Neural cell (in vitro differentiated cells): ENCODE measurements at regions not wholly inside any gene's neighbourhood (a gene's known extent, or its start where the extent isn't known, plus 50 kb on each side); places are given as distances from the start of the nearest gene placed in this dataset.

Experiments
- POLR2AphosphoS5 ChIP-seq: IDR thresholded peaks from 2 replicates; pipeline ENCODE4 v1.6.1; 2012
- TAF1 ChIP-seq: IDR thresholded peaks from 2 replicates; pipeline ENCODE4 v1.6.1; 2012; ENCODE audit warnings: low read depth

DNA sequence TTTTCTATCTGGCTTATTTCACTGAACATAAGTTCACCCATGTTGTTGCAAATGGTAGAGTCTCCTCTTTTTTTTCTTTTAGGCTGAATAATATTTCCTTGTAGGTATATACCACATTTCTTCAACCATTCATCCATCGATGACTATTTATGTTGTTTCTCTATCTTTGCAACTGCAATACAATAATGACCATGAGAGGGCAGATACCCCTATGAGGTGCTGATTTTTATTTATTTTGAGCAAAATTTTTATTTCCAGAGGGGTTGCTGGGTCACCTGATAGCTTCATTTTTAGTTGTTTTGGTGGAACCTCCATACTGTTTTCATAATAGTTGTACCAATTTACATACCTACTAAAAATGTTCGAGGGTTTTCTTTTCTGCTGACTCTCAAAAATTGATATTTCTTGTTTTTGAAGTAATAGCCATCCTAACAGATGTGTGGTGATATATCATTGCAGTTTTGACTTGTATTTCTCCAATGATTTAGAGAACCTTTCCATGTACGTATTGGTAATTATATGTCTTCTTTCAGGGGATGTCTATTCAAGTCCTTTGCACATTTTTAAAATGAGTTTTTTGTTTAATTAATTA is 1697.0 kb downstream of the PCDH7 start:
- TF ChIP-seq POLR2AphosphoS5 (no peak), TAF1 (no peak)
